CD14-positive monocyte (primary cell): ENCODE measurements at regions not wholly inside any gene's neighbourhood (a gene's known extent, or its start where the extent isn't known, plus 50 kb on each side); places are given as distances from the start of the nearest gene placed in this dataset.

ENCODE experiments used
- DNase-seq, 3 donors: peaks; one replicate each; pipeline ENCODE4 v3.0.0-alpha.2; 2011 to 2022
- H2AFZ ChIP-seq: 2 replicates; pipeline ENCODE4 v1.6.0; 2012; ENCODE audit warnings: mild to moderate bottlenecking, low read depth, low read length, inconsistent platforms; ENCODE audit not compliant: insufficient read depth, poor library complexity, severe bottlenecking
- H3K27ac ChIP-seq, 2 donors: 1 replicate in 1 of 2; 2 replicates in 1 of 2; pipeline ENCODE4 v1.5.1; 2012 to 2013; ENCODE audit warnings: low read length in 2 of 2, control low read depth in 1 of 2, inconsistent platforms in 1 of 2, low read depth in 1 of 2, mild to moderate bottlenecking in 1 of 2
- H3K27me3 ChIP-seq, 2 donors: one replicate each; pipeline versions ENCODE4 v1.6.0 to v1.6.1; 2011 to 2013; ENCODE audit warnings: low read length in 2 of 2; ENCODE audit not compliant: control insufficient read depth in 2 of 2, insufficient read depth in 2 of 2
- H3K36me3 ChIP-seq, 2 donors: replicated peaks in 1 of 2; 1 replicate in 1 of 2; 2 replicates in 1 of 2; pipeline versions ENCODE4 v1.5.1 to v1.6.1; 2012 to 2013; ENCODE audit warnings: low read length in 2 of 2, control low read depth in 1 of 2, inconsistent platforms in 1 of 2, mild to moderate bottlenecking in 1 of 2; ENCODE audit not compliant: insufficient read depth in 2 of 2, control insufficient read depth in 1 of 2
- H3K4me1 ChIP-seq, 2 donors: 1 replicate in 1 of 2; 2 replicates in 1 of 2; pipeline versions ENCODE4 v1.5.1 to v1.6.1; 2012 to 2013; ENCODE audit warnings: low read length in 2 of 2, control low read depth in 1 of 2, inconsistent platforms in 1 of 2, mild to moderate bottlenecking in 1 of 2, moderate library complexity in 1 of 2; ENCODE audit not compliant: insufficient read depth in 2 of 2, control insufficient read depth in 1 of 2
- H3K4me2 ChIP-seq: replicated peaks from 2 replicates; pipeline ENCODE3; 2012; ENCODE audit warnings: low read length, moderate library complexity, mild to moderate bottlenecking; ENCODE audit not compliant: poor library complexity, severe bottlenecking; ENCODE audit errors: extremely low read depth
- H3K4me3 ChIP-seq, 3 experiments: fragments of 200-600 bp in 1 of 3; sonication (generic) in 1 of 3; replicated peaks in 1 of 3; 1 replicate in 2 of 3; 2 replicates in 1 of 3; pipeline ENCODE4 v1.5.1; 2011 to 2013; ENCODE audit warnings: low read length in 3 of 3, mild to moderate bottlenecking in 3 of 3, control low read depth in 2 of 3, low read depth in 2 of 3, inconsistent platforms in 1 of 3, moderate library complexity in 1 of 3
- H3K79me2 ChIP-seq: 2 replicates; pipeline ENCODE4 v1.6.0; 2012; ENCODE audit warnings: mild to moderate bottlenecking, control low read depth, inconsistent platforms, low read length, moderate library complexity; ENCODE audit not compliant: insufficient read depth
- H3K9ac ChIP-seq: 2 replicates; pipeline ENCODE4 v1.6.0; 2017; ENCODE audit warnings: low read length, mild to moderate bottlenecking; ENCODE audit not compliant: insufficient read depth, poor library complexity, severe bottlenecking
- H3K9me3 ChIP-seq, 2 donors: replicated peaks in 1 of 2; 1 replicate in 1 of 2; 2 replicates in 1 of 2; pipeline versions ENCODE4 v1.5.1 to v1.6.1; 2012 to 2013; ENCODE audit warnings: low read length in 2 of 2, control low read depth in 1 of 2; ENCODE audit not compliant: control insufficient read depth in 1 of 2, insufficient read depth in 1 of 2
- H4K20me1 ChIP-seq: 2 replicates; pipeline ENCODE4 v1.6.0; 2012; ENCODE audit warnings: mild to moderate bottlenecking, low read length, control low read depth, moderate library complexity; ENCODE audit not compliant: insufficient read depth
- H3K27ac Mint-ChIP-seq, 7 donors: one replicate each; pipeline ENCODE4 v1.8.0; 2020; ENCODE audit warnings: mild to moderate bottlenecking in 7 of 7, mixed read lengths in 7 of 7, moderate library complexity in 6 of 7, inconsistent platforms in 2 of 7
- H3K27me3 Mint-ChIP-seq, 3 donors: one replicate each; pipeline ENCODE4 v1.8.0; 2021 to 2022; ENCODE audit warnings: low read depth in 3 of 3, mild to moderate bottlenecking in 3 of 3, mixed read lengths in 3 of 3, moderate library complexity in 3 of 3, inconsistent platforms in 1 of 3
- H3K36me3 Mint-ChIP-seq, 2 donors: one replicate each; pipeline ENCODE4 v1.8.0; 2020; ENCODE audit warnings: mixed read lengths in 2 of 2, inconsistent platforms in 1 of 2, mild to moderate bottlenecking in 1 of 2
- H3K4me1 Mint-ChIP-seq: one replicate; pipeline ENCODE4 v1.8.0; 2020; ENCODE audit warnings: mild to moderate bottlenecking, mixed read lengths
- H3K4me3 Mint-ChIP-seq, 2 donors: one replicate each; pipeline ENCODE4 v1.8.0; 2020; ENCODE audit warnings: mild to moderate bottlenecking in 2 of 2, mixed read lengths in 2 of 2, moderate library complexity in 1 of 2
- H3K9me3 Mint-ChIP-seq, 7 donors: one replicate each; pipeline ENCODE4 v1.8.0; 2020 to 2022; ENCODE audit warnings: mixed read lengths in 7 of 7, mild to moderate bottlenecking in 6 of 7, moderate library complexity in 6 of 7, inconsistent platforms in 2 of 7
- CTCF ChIP-seq: fragments of 200-600 bp; IDR thresholded peaks from one replicate; pipeline ENCODE4 v1.8.0; 2022; ENCODE audit warnings: antibody characterized with exemption, mild to moderate bottlenecking
- WGBS: methylation state at CpG from one replicate; pipeline ENCODE4 v1.1.5; 2013; ENCODE audit warnings: missing lambda C conversion rate; ENCODE audit not compliant: insufficient coverage; 5-methylcytosine and 5-hydroxymethylcytosine counted together
- intact Hi-C, 2 donors: fragments of 100-400 bp; cut with micrococcal nuclease; formaldehyde crosslinking; loops; one replicate each; pipeline versions ENCODE4 v1.15.0 to v1.15.1; 2023

- no peak overlapping the region for H3K4me3 Mint-ChIP-seq
- H3K36me3 ChIP-seq, result no peaks in the 10 kb centered on the region
- intact Hi-C loops, result no loop called here
- no peaks in the 10 kb centered on the region for H3K9me3 ChIP-seq
- no peak overlapping the region for H3K4me3 ChIP-seq
- H3K4me1 Mint-ChIP-seq, result no peaks in the 10 kb centered on the region
- no peak for TF ChIP-seq CTCF
- peaks cover 0 to 3% (median 0%) of the 10 kb centered on the region in 3 donors for H3K27me3 Mint-ChIP-seq
- H2AFZ ChIP-seq, result no peak overlapping the region
- H3K9ac ChIP-seq, result no peak overlapping the region
- no peak overlapping the region for H3K4me2 ChIP-seq
- H3K4me1 ChIP-seq, result no peaks in the 10 kb centered on the region
- no peak overlapping the region for H3K27ac ChIP-seq
- no peaks in the 10 kb centered on the region for H3K79me2 ChIP-seq
- H3K27ac Mint-ChIP-seq, result no peak overlapping the region
- H3K9me3 Mint-ChIP-seq, result peaks cover 0 to 2% (median 0%) of the 10 kb centered on the region in 7 donors
- no peak for DNase-seq
- no peaks in the 10 kb centered on the region for H3K27me3 ChIP-seq
- H3K36me3 Mint-ChIP-seq, result no peaks in the 10 kb centered on the region
- WGBS, result no CpG with 5 or more reads among the region's 2 CpGs
- H4K20me1 ChIP-seq, result no peaks in the 10 kb centered on the region
Observed at GRCh38 chr7:79872176-79872575, 262.5 kb upstream of the GNAI1 start.

- Histone ChIP-seq H3K79me2 (no peaks in the 10 kb centered on the region), H3K4me3 (no peak overlapping the region), H3K27ac (no peak overlapping the region), H3K27me3 (no peaks in the 10 kb centered on the region), H4K20me1 (no peaks in the 10 kb centered on the region), H3K4me1 (no peaks in the 10 kb centered on the region), H2AFZ (no peak overlapping the region), H3K9me3 (peaks cover 4 to 8% of the 10 kb centered on the region in 2 donors), H3K9ac (no peak overlapping the region), H3K4me2 (no peak overlapping the region), H3K36me3 (no peaks in the 10 kb centered on the region)
- H3K27me3 Mint-ChIP-seq, result peaks cover 0 to 3% (median 0%) of the 10 kb centered on the region in 3 donors
- H3K9me3 Mint-ChIP-seq, result peaks cover 0 to 6% (median 2%) of the 10 kb centered on the region in 7 donors
- no peak for DNase-seq
- no peak overlapping the region for H3K4me3 Mint-ChIP-seq
- TF ChIP-seq CTCF, result no peak
- H3K27ac Mint-ChIP-seq, result no peak overlapping the region
- H3K36me3 Mint-ChIP-seq, result no peaks in the 10 kb centered on the region
- intact Hi-C loops, result no loop called here
- no CpG with 5 or more reads among the region's 3 CpGs for WGBS
- no peaks in the 10 kb centered on the region for H3K4me1 Mint-ChIP-seq
Observed at GRCh38 chr7:79868010-79868409, 266.6 kb upstream of the GNAI1 start.
